HK-2 (cell line): ENCODE measurements at regions not wholly inside any gene's neighbourhood (a gene's known extent, or its start where the extent isn't known, plus 50 kb on each side); places are given as distances from the start of the nearest gene placed in this dataset.
"Not testable (repeated sequence)": the region's sequence is repeated elsewhere in the genome, so short reads cannot be mapped to it uniquely, and the experiment has no call there.

Experiments used
- DNase-seq: peaks from one replicate; pipeline ENCODE4 v3.0.0-alpha.2; 2018; ENCODE audit not compliant: unreplicated experiment

- DNase-seq = no peak
Observed at GRCh38 chr13:65697843-65698242, 1532.3 kb downstream of the PCDH9 start.

GRCh38 chr13:65679240-65679639, 1550.9 kb downstream of the PCDH9 start:
- no peak for DNase-seq

DNA sequence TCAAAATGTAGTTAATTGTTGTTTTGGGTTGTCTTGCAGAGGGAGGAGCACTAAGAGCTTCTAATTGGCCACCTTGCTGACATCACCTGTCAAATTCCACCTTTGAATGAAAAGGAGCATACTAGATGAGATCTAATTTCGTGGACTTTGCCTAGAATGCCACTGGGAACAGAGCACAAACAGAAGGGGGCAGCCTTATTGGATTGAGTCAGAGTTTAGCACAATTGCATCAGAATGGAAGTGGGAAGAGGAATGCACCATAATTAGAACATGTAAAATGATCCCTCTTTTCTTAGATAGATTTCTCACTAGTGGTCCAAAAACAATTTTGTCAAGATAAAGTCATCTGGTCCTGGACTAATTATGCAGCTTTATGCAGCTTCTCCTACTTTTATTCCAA, 1552.2 kb downstream of the PCDH9 start:
- DNase-seq = no peak

DNA sequence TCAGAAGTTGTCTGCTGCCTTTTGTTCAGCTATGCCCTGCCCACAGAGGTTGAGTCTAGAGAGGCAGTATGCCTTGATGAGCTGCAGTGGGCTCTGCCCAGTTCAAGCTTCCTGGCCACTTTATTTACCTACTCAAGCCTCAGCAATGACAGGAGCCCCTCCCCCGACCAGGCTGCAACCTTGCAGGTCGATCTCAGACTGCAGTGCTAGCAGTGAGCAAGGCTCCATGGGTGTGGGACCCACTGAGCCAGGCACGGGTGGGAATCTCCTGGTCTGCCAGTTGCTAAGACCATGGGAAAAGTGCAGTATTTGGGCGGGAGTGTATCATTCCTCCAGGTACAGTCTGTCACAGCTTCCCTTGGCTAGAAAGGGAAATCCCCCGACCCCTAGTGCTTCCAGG, 1554.8 kb downstream of the PCDH9 start:
- DNase-seq = not testable (repeated sequence)

GRCh38 chr13:65670014-65670625, 1560.0 kb downstream of the PCDH9 start:
- DNase-seq = no peak

DNA sequence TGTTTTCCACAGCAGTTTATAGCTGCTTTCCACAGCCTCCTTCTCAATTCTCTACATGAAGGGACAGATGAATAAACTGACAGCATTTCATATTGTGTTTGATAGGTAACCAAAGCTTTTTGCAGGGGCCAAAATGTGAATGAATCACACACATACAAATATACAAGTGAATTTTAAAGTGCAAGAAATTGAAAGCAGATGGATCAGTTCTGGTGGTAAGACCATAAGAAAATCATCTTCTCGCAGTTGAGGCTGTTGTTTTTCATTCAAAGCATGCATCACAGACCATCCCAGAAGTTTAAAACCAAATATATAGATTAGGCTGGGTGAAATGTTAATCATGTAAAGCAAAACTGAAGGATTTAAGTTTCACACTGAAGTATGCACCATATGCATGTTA, 1569.4 kb downstream of the PCDH9 start:
- DNase-seq = no peak

- no peak for DNase-seq
Observed at GRCh38 chr13:65656740-65657329, 1573.3 kb downstream of the PCDH9 start.

DNA sequence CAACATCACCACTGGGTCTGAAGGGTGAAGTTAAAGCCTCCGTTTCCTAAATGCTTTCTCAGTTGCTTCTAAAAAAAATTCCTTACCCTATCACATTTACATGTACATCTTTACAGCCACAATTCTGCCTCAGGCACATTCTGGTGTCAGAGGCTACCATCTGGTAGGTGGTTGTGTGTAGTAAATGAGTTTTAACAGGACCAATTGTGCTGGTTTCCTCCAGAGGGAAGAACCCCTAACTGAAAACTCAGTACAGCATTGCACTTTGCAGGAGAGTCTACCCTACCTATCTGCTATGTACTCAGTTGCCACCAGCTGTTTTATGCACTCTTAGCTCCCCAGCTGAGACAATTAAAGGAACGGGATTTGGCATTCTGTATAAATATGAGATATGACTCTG, 1576.5 kb downstream of the PCDH9 start:
- DNase-seq = no peak

DNA sequence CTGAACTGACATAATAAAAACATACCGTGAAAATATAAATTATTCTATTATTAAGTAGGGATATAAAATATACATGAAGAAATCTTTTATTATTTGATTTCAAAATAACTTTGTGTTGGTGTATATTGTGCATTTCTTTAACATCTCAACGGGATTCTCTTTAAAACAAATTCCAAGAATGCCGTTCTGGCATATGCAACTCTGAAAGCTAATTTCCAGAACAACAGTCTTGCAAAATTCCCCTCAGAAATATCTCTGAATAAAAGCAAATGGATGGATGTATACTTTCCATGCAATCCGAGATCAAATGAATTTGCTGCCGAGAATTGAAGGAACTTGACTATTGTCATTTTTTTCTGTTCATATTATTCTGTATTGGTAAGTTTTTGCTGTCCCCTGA, 1579.8 kb downstream of the PCDH9 start:
- DNase-seq = no peak

DNA sequence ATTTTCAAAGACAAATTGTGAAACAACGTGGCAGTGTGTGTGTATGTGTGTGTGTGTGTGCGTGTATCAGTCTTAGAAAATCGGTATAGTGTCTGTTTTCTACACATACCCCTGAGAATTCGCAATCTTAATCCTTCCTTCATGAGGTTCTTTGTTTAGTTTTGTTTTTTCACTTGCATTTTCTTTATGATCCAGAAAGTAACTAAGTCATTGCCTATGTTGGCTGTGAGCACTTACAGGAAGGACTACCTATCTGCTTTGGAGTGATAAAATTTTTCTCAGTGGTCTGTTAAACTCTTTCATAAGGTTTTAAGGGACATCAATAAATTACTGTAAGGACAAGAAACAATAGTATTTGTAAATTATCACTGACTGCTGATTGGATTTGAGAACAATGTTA, 1587.1 kb downstream of the PCDH9 start:
- no peak for DNase-seq

DNA sequence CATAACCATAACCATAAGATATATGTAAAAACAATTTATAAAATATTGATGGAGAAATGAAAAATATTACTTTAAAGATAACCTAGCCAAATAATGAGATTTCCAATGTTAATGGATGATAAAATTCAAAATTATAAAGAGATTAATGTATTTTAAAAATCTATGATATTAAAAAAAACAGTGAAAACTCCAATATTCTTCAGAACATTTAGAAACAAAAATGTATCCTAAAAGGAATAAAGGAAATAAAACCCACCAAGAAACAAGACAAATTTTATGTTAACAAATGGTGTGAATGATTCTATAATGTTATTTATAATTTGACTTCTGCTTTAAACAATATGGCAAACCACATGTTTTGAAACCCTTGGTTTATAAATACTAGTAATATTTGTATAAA, 1587.8 kb downstream of the PCDH9 start:
- DNase-seq = no peak

DNA sequence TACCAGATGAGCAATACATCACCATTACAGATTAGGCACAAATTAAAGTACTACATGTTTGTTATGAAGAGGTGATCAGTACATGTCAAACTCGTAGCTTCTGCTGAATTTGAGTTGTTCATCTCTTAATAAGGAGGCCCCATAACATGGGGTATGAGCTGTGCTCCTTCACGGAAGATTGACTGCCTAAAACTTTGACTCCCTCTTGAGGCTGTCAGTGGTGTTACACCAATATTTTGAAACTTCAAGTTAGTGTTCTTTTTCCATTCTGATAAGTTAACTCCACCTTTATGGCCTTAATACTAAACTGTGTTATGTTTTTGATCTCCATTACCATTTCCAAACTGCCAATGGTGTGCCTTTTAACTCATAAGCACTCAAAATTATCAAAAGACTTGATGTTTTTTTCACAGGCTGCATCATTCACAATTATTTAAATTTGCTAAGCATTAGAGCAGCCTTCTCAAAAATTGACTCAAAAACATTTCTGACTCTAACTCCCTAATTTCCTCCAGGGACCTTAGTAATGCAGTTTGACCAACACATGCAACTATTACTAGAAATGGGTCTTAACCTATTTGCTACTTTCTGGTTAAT, 1591.5 kb downstream of the PCDH9 start:
- peak; percentile 2 for DNase-seq

GRCh38 chr13:65633806-65634205, 1596.3 kb downstream of the PCDH9 start:
- no peak for DNase-seq

DNA sequence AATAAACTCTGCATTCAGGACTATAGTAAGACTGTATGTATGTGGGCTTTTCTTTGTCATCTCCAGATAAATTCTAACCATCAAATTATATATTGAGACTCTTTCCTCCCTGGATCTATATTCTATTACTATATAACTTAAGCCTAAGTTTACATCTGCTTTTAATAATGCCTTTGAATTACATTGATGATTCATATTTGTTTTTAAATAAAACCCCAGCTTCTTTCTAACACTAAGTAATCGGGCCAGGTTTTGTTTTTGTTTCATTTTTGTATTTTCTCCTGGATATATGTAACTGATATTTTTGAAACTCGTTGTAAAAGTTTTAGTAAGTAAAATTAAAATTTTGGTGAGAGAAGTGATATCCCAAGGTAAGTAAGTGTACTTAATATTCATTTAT, 1599.1 kb downstream of the PCDH9 start:
- DNase-seq = no peak

GRCh38 chr13:65629926-65630325, 1600.2 kb downstream of the PCDH9 start:
- DNase-seq = no peak

DNA sequence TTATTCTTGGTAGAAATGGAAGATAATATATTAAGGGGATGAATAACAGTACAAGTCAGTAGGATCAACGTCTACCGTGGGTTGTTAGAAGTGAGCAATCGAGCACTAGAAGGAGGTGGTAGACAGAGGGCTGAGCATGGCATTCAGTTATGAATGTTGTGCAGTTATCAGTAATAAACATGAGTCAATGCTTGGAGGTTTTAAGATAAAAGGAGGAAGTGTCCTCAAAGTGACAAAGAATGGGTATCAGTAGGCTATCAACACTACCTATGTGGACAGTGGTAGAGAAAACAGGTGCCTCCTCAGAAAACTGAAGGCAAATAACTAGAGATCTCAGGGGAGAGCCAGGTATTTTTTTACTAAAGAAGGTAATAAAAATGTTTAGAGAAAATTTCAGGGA, 1607.0 kb downstream of the PCDH9 start:
- DNase-seq = no peak

- no peak for DNase-seq
Observed at GRCh38 chr13:65615506-65615905, 1614.6 kb downstream of the PCDH9 start.

DNA sequence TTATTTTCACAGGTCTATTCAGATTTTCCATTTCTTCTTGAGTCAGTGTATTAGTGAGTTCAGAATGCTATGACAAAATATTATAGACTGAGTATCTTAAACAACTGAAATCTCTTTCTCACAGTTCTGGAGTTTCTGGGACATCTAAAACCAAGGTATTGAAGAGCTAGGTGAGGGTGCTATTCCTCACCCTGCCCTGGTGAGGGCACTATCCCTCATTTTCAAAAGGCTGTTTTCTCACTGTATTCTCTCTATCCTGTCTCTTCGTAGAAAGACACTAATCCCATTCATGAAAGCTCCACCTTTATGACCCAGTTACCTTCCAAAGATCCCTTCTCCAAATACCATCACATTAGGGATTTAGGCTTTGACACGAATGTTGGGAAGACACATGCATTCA, 1617.1 kb downstream of the PCDH9 start:
- no peak for DNase-seq

DNA sequence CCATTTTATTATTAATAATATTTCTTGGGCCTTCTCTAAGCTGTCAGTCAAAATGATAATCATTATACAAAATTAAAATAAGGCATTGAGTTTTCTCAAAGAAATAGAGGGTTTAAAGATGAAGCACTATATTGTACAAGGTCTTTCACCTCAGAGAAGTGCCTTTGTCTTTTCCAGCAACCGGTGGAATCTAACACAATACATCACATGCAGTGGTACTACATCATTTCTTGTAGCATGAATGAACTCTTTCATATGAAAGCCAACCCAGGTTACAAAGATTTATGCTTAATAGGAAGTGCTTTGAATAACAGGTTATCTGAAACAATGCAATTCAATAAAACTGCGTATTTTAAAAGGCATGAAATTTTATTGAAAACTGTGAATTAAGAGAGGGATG, 1620.8 kb downstream of the PCDH9 start:
- DNase-seq = no peak

- DNase-seq = no peak
Observed at GRCh38 chr13:65606622-65607021, 1623.5 kb downstream of the PCDH9 start.

DNA sequence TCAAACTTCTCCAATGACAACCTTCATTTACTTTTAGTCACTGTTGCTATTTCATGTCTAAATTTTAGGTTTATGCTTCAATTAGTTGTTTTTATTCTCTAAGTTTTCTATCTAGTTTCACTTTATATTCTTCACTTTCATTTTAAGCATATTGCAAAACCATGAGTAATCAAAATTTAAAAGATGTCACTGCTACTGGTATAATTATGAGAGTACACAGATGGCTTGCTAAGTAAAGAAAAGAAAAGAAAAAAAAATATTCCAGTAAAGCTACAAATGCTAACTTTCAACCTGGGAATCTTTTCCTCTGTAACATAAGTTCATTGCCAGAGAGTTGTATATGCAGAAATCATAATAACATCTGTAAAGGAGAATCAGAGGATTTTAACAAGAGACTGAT, 1624.7 kb downstream of the PCDH9 start:
- DNase-seq = no peak

DNA sequence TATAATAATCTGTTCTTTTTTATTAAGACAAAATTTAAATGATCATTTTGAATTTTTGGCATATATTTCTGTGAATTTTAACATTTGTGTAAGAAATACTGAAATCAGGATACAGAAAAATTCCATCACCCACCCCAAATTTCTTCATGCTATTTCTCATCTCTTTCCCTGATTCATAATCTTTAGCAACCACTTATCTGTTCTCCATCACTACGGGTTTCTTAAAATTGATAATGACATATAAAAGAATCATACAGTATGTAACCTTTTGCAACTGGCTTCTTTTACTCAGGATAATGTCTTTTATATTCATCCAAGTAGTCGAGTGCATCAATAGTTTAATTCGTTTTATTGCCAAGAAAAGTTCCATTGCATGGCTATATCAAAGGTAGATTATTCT, 1627.0 kb downstream of the PCDH9 start:
- DNase-seq = no peak

DNA sequence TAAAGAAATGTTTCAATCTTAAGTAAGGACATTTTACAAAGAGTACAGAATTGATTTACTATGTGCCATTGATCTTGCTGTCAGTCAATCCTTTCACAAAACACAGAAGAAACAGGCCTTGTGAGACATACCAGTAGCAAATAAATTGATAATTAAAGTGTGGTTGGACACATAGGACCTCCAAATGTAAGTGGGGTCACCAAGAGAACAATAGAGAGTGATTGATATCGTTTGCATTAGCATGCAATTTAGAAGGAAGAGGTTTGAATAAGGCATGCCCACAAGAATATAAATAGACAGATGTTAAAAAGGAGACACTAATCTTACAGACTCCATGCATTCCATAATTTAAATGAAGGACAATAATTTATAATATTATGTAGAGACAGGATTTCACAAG, 1628.3 kb downstream of the PCDH9 start:
- DNase-seq = no peak

DNA sequence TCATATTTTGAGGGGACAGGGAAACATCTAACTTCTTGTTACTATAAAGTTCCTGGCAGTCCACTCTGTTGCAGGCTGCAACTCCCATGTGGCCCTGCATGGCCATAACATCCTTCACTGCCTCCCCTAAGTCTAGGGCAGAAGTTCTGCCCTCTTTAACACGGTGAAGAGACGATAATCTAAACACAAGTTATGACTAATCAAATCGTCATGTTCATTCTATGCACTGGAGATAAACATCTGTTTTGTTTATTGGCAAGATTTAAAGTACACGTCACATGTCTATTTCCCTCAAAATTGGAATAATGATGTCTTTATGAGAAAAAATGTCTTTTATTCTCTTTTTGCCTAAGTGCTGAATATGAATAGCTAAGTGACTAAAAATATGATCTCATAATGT, 1629.4 kb downstream of the PCDH9 start:
- no peak for DNase-seq
